Mucosa of stomach (tissue), 1 donor: ENCODE measurements at regions not wholly inside any gene's neighbourhood (a gene's known extent, or its start where the extent isn't known, plus 50 kb on each side); places are given as distances from the start of the nearest gene placed in this dataset.

Experiments used
- H3K27me3 ChIP-seq: one replicate; pipeline ENCODE4 v1.7.0; 2013; ENCODE audit warnings: mild to moderate bottlenecking, low read length; ENCODE audit not compliant: control insufficient read depth, insufficient read depth
- H3K36me3 ChIP-seq: one replicate; pipeline ENCODE4 v1.7.0; 2013; ENCODE audit warnings: low read length; ENCODE audit not compliant: control insufficient read depth, insufficient read depth
- H3K4me1 ChIP-seq: one replicate; pipeline ENCODE4 v1.7.0; 2013; ENCODE audit warnings: mild to moderate bottlenecking, low read length; ENCODE audit not compliant: control insufficient read depth, insufficient read depth
- H3K4me3 ChIP-seq: one replicate; pipeline ENCODE4 v1.7.0; 2013; ENCODE audit warnings: low read length
- H3K9ac ChIP-seq: one replicate; pipeline ENCODE4 v1.7.0; 2013; ENCODE audit warnings: mild to moderate bottlenecking, low read length, moderate library complexity
- H3K9me3 ChIP-seq: one replicate; pipeline ENCODE4 v1.7.0; 2013; ENCODE audit warnings: mild to moderate bottlenecking, low read length, moderate library complexity; ENCODE audit not compliant: control insufficient read depth
- donor health status: Pancreatic carcinoma.

GRCh38 chr12:115135800-115136211 is 451.8 kb upstream of the TBX3 start:
- no peaks in the 10 kb centered on the region for H3K36me3 ChIP-seq
- H3K4me1 ChIP-seq, result no peaks in the 10 kb centered on the region
- no peak overlapping the region for H3K4me3 ChIP-seq
- H3K9me3 ChIP-seq, result no peaks in the 10 kb centered on the region
- H3K9ac ChIP-seq, result no peak overlapping the region
- H3K27me3 ChIP-seq, result no peaks in the 10 kb centered on the region

- H3K9me3 ChIP-seq, result no peaks in the 10 kb centered on the region
- H3K4me3 ChIP-seq, result no peak overlapping the region
- H3K36me3 ChIP-seq, result no peaks in the 10 kb centered on the region
- no peak overlapping the region for H3K9ac ChIP-seq
- no peaks in the 10 kb centered on the region for H3K27me3 ChIP-seq
- peaks cover 5% of the 10 kb centered on the region for H3K4me1 ChIP-seq
Observed at GRCh38 chr12:115134298-115134697, 450.3 kb upstream of the TBX3 start.

- no peak overlapping the region for H3K9ac ChIP-seq
- H3K4me1 ChIP-seq, result peaks cover 5% of the 10 kb centered on the region
- H3K27me3 ChIP-seq, result no peaks in the 10 kb centered on the region
- no peaks in the 10 kb centered on the region for H3K36me3 ChIP-seq
- H3K4me3 ChIP-seq, result no peak overlapping the region
- no peaks in the 10 kb centered on the region for H3K9me3 ChIP-seq
Observed at GRCh38 chr12:115132905-115133304, 448.9 kb upstream of the TBX3 start.

DNA sequence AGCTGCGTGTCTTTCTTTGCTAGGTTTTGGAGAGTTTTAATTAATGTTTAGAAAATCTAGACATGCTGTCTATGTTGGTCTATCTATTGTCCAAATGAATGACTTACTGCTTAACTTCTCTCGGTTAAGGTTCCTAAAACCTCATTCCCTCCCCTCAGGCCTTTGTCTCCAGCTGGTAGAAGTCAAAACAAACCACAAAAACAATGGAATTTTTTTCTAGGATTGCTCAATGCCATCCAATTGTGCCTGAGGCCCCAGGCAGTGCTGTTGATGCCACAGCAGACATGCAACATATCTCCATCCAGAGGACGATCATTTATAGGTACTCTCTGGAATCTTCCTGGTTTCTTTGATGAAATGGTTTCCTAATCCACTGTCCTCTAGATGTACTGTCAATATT is 448.2 kb upstream of the TBX3 start:
- H3K9me3 ChIP-seq, result no peaks in the 10 kb centered on the region
- H3K4me3 ChIP-seq, result no peak overlapping the region
- no peak overlapping the region for H3K9ac ChIP-seq

DNA sequence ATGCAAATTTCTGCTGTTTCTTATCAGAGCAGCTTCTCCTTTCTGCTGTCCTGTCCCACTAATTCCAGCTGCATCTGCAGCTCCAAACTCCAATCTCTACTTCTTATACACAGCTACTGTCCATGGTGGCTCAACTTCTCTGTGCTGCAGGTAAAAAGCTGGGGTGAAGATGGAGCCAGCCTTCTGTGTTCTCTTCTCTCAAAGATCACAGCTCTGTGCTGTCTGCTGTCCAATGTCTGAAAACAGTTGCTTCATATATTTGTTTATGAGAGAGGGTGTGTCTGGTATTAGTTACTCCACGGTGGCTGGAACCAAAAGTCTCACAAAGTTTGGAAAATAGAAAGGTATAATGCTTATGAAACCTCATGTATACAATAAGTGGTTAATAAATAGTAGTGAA is 445.8 kb upstream of the TBX3 start:
- Histone ChIP-seq H3K9me3 (no peaks in the 10 kb centered on the region), H3K4me3 (no peak overlapping the region), H3K36me3 (no peaks in the 10 kb centered on the region)

More for the DNA sequence above, 448.2 kb upstream of the TBX3 start:
- Histone ChIP-seq H3K27me3 (no peaks in the 10 kb centered on the region), H3K4me1 (peaks cover 5% of the 10 kb centered on the region), H3K36me3 (no peaks in the 10 kb centered on the region)

DNA sequence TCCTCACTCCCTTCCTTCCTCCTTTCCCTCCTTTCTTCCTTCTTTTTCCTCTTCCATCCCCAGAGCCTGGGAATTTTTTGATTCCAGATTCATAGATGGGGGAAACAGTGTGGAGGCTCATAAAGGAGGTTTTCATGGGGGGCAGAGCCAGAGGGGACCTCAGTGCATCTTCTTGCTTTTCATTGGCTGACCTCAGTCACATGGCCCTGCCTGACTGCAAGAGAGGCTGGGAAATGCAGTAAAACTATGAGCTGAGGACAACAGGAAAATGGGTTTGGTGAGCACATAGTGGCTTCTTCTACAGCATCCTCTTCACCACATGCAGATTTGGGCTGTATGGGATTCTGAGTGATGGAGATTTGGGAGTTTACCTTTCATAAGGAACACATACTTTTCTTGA is 437.1 kb upstream of the TBX3 start:
- Histone ChIP-seq H3K4me3 (no peak overlapping the region), H3K9ac (no peak overlapping the region), H3K9me3 (no peaks in the 10 kb centered on the region), H3K36me3 (no peaks in the 10 kb centered on the region), H3K27me3 (no peaks in the 10 kb centered on the region), H3K4me1 (no peaks in the 10 kb centered on the region)

More for the DNA sequence above, 445.8 kb upstream of the TBX3 start:
- Histone ChIP-seq H3K9ac (no peak overlapping the region), H3K4me1 (peaks cover 5% of the 10 kb centered on the region), H3K27me3 (no peaks in the 10 kb centered on the region)

DNA sequence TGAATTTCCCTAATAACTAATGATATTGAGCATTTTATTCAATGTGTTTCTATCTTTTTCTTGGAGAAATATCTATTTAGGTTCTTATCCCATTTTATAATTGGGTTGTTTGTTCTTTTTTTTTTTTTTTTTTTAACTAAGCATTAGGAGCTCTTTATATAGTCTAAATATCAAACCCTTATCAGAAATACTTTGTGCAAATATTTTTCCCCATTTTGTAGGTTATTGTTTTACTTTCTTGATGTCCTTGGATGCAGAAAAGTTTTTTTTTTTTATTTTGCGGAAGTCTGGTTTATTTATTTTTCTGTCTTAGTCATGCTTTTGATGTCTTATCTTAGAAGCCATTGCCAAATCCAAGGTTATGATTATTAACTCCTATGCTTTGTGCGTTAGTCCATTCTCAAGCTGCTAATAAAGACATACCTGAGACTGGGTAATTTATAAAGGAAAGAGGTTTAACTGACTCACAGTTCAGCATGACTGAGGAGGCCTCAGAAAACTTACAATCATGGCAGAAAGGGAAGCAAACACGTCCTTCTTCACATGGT is 434.3 kb upstream of the TBX3 start:
- H3K4me1 ChIP-seq, result no peaks in the 10 kb centered on the region
- no peaks in the 10 kb centered on the region for H3K27me3 ChIP-seq
- H3K4me3 ChIP-seq, result no peak overlapping the region
- no peaks in the 10 kb centered on the region for H3K36me3 ChIP-seq
- H3K9me3 ChIP-seq, result no peaks in the 10 kb centered on the region
- no peak overlapping the region for H3K9ac ChIP-seq

GRCh38 chr12:115114140-115114539 is 430.2 kb upstream of the TBX3 start:
- Histone ChIP-seq H3K9me3 (no peaks in the 10 kb centered on the region), H3K36me3 (no peaks in the 10 kb centered on the region), H3K27me3 (no peaks in the 10 kb centered on the region), H3K4me3 (no peak overlapping the region), H3K9ac (no peak overlapping the region), H3K4me1 (no peaks in the 10 kb centered on the region)

DNA sequence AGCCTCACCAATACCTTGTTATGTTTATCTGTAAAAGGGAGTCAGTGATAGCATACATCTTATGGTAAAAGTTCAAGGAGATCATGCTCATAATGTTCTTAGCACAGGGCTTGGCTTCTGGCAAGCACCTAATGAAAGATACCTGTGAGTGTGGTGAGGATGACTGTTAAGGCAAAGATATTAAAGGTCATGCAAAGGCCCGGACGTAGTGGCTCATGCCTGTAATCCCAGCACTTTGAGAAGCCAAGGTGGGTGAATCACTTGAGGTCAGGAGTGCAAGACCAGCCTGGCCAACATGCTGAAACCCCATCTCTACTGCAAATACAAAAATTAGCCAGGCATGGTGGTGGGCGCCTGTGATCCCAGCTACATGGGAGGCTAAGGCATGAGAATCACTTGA is 425.9 kb upstream of the TBX3 start:
- Histone ChIP-seq H3K4me1 (no peaks in the 10 kb centered on the region), H3K27me3 (no peaks in the 10 kb centered on the region), H3K36me3 (no peaks in the 10 kb centered on the region), H3K4me3 (no peak overlapping the region), H3K9ac (no peak overlapping the region), H3K9me3 (no peaks in the 10 kb centered on the region)

DNA sequence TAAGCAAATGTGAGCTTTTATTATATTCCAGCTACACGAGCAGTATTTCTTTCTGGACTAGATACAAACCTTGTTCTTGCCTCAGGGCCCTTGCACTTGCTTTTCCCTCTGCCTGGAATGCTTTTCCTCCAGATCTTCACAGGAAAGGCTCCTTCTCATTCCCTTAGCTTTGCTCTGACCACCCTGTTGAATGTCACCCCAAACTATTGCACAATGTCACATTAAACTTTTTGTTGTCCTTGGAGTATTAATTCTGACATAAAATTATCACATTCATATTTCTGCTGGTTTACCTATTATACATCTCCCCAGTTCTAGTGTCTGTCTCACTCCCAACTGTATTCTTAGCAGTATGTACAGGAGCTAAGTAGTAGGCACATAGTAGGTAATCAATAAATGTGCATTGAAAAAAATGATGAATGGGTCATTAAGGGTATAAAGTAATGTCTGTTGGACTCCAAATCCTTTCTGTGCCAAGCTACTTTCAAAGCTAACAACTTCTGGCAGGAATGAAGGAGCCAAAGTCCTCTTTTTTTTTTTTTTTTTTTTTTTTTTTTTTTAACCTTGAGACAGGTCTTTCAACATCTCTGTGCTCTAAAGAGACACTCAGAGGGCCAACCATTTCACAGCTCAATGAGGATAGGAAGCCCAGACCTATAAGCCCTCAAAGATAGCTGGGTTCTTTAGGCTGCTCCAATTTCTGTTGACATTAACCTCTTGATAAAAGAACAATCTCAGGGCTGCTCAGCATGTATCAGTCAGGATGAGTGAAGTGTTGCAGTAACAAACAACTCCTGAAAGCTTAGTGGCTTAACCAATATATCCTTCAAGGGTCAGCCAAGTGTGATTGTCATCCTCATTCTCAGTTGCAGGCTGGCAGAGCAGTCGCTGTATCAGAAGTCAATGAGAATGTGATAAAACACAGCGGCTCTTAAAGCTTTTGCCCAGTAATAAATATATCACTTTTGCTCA is 424.4 kb upstream of the TBX3 start:
- Histone ChIP-seq H3K4me1 (peaks cover 8% of the 10 kb centered on the region), H3K9me3 (no peaks in the 10 kb centered on the region), H3K4me3 (no peak overlapping the region), H3K27me3 (no peaks in the 10 kb centered on the region), H3K36me3 (no peaks in the 10 kb centered on the region), H3K9ac (no peak overlapping the region)

DNA sequence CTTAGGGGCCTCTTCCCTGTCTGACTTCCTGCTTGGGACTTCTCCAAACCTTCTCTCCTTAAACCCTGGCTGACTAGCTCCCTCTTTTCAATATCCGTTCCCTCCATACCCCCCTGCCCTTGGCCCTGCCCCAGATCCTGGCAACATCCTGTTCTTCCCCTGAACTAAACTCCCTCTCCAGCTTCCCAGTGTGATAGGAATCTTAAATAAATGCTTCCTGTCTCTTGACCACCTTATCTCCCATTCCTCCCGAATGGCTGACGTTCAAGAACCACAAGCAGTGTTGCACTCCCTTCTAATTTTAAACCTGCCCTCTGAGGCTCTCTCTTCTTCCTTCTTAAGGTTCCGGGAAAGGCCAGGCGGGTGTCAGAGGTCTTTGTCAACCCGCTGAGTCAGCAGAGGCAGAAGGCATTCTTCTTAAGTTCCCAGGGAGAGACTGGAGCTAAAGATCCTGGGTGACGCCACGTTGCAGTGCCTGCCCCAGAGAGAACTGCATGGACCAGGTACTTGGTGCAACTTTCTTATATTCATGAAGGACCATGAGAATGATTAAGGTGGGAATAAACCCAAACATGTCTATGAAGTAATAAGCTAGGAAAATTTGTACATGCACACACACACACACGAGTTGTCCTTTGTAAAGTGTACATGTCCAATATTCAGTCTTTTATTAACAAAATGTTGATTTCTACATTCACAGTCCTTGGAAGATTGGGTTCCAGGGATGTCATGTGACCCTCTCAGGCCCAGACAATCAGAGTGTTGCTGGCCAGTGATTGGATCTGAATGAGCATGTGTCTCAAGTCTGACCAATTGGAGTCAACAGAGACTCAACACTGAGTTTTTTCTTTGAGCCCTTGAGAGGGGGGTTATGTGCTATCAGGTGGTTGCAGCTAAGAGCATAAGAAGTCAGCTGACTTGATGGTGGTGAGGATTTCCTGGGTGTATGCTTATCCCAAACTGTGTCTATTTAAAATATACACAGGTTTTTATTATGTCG is 420.2 kb upstream of the TBX3 start:
- no peak overlapping the region for H3K9ac ChIP-seq
- no peaks in the 10 kb centered on the region for H3K9me3 ChIP-seq
- H3K4me3 ChIP-seq, result no peak overlapping the region
- H3K27me3 ChIP-seq, result no peaks in the 10 kb centered on the region
- H3K4me1 ChIP-seq, result peaks cover 8% of the 10 kb centered on the region
- no peaks in the 10 kb centered on the region for H3K36me3 ChIP-seq
